ENCODE measurements at regions not wholly inside any gene's neighbourhood (a gene's known extent, or its start where the extent isn't known, plus 50 kb on each side); places are given as distances from the start of the nearest gene placed in this dataset.

DNA sequence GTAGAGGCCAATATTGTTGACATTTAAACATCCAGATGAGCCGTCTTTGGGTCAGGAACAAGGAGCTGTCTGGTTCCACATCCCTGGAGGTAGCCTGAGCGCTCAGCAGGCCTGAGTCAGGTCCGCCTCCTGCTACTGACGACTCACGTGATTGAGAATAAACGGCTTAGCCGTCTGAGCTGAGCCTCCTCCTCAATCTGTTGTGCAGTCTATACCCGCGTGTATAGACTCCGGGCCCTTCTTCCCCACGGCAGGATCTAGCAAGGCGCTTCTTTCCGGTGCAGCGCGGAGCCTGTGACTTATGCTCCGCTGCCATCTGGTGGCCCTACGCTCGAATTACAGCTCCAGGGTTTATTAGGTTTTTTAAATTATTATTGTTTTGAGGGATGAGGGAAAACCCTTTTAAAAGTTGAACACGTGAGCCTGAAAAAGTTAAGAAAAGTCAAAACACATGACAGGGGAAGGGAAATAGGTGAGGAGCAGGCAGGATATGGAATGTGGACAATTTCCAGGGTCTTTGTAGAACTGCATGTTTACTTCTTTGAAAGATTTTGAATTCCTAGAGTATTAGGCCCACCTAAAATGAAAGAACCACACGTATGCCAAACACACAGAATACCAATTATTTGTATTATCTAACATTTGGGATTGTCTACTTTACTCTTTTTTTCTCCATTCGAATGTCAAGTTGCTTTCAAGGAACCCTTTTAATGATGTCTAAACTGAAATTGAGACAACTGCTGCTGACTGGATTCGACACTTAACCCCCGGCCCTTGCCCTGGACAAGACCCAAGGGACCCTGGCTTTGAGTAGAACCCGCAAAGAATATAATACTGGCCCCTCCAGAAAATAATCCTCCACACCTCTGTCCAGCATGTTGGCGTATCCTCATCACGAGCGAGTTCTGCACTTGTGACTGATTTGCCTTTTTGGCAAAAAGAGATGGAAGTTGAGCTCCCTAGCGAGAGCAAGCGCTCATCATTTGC, 112.4 kb upstream of the ZNF236 start:
- H3K27me3 ChIP-seq: no peaks in the 10 kb centered on the region
- H3K27ac Mint-ChIP-seq: no peak overlapping the region
- no peaks in the 10 kb centered on the region for H4K20me1 ChIP-seq (ENCODE audit: low read depth)
- no peaks in the 10 kb centered on the region for H3K36me3 ChIP-seq
- peaks cover 2% of the 10 kb centered on the region for H3K9me3 Mint-ChIP-seq
- peaks cover 24% of the 10 kb centered on the region for H3K4me1 Mint-ChIP-seq
- H3K27ac ChIP-seq: no peak overlapping the region
- no peaks in the 10 kb centered on the region for H3K36me3 Mint-ChIP-seq
- H3K4me2 ChIP-seq: no peak overlapping the region
- no peaks in the 10 kb centered on the region for H3K79me2 ChIP-seq (ENCODE audit: low read depth)
- no peak for TF ChIP-seq EZH2 (IDR thresholded peaks at IDR 0.05)
- TF ChIP-seq, protein P1, sequence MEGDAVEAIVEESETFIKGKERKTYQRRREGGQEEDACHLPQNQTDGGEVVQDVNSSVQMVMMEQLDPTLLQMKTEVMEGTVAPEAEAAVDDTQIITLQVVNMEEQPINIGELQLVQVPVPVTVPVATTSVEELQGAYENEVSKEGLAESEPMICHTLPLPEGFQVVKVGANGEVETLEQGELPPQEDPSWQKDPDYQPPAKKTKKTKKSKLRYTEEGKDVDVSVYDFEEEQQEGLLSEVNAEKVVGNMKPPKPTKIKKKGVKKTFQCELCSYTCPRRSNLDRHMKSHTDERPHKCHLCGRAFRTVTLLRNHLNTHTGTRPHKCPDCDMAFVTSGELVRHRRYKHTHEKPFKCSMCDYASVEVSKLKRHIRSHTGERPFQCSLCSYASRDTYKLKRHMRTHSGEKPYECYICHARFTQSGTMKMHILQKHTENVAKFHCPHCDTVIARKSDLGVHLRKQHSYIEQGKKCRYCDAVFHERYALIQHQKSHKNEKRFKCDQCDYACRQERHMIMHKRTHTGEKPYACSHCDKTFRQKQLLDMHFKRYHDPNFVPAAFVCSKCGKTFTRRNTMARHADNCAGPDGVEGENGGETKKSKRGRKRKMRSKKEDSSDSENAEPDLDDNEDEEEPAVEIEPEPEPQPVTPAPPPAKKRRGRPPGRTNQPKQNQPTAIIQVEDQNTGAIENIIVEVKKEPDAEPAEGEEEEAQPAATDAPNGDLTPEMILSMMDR (IDR thresholded peaks at IDR 0.05): peak; percentile 98
- H3K4me3 Mint-ChIP-seq: no peak overlapping the region
- no peak overlapping the region for H3K9ac ChIP-seq
- peaks cover 7% of the 10 kb centered on the region for H3K27me3 Mint-ChIP-seq (ENCODE audit: insufficient read depth, low read depth)
- H2AFZ ChIP-seq (replicated peaks): peak overlapping the region; percentile 58
- H3K4me1 ChIP-seq: peaks cover 10% of the 10 kb centered on the region
- no peak overlapping the region for H3K4me3 ChIP-seq
- DNase-seq (ENCODE audit: low spot score): peak; percentile 88
- H3F3A ChIP-seq (ENCODE audit: low read depth): no peaks in the 10 kb centered on the region
- no peaks in the 10 kb centered on the region for H3K9me3 ChIP-seq (ENCODE audit: low read depth)

GRCh38 chr18:76708722-76709353, 113.5 kb upstream of the ZNF236 start:
- H3K79me2 ChIP-seq (ENCODE audit: low read depth): no peaks in the 10 kb centered on the region
- H3K4me1 Mint-ChIP-seq: peaks cover 19% of the 10 kb centered on the region

DNA sequence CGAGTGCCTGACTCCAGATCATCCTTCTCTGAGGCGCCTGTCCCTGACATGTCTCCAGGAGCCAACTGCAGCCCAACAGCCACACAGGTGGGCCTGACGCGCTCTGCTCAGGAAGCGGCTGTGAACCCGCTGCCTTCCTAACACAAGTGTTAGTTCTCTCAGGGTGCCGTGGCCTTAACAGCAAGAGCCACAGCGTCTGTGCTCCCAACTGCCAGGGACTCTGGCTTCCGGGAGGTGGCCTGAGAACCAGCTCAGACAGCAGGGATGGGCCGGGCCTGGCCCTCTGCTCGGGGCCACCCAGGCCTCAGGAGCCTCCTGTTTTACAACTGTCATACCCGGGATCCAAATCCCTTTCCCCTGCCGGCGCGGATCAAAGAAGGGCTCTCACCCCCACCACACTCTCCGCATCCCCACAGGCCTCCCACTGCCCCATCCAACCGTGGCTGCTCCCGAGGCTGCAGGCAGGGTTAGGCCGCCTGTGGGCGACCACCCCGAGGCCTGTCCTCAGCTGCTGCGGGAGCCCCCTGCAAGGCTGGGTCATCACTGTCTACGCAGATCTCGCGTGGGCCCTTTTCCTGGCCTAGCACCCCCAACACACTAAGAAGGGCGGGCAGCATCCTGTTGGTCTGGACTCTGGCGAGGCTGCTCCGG, 114.2 kb upstream of the ZNF236 start:
- TF ChIP-seq EZH2 (IDR thresholded peaks at IDR 0.05): no peak
- TF ChIP-seq, protein P1 (IDR thresholded peaks at IDR 0.05): no peak
- no peak for TF ChIP-seq EZH2phosphoT487 (IDR thresholded peaks at IDR 0.05)
- Mint-ChIP-seq H3K4me1 (peaks cover 19% of the 10 kb centered on the region), H3K27me3 (ENCODE audit: insufficient read depth, low read depth) (peaks cover 7% of the 10 kb centered on the region), H3K36me3 (no peaks in the 10 kb centered on the region), H3K27ac (no peak overlapping the region), H3K9me3 (peaks cover 8% of the 10 kb centered on the region), H3K4me3 (no peak overlapping the region)
- H3F3A ChIP-seq (ENCODE audit: low read depth): no peaks in the 10 kb centered on the region
- no peak overlapping the region for H3K9ac ChIP-seq
- no peaks in the 10 kb centered on the region for H4K20me1 ChIP-seq (ENCODE audit: low read depth)
- peaks cover 10% of the 10 kb centered on the region for H3K4me1 ChIP-seq
- H3K4me2 ChIP-seq: no peak overlapping the region
- no peaks in the 10 kb centered on the region for H3K36me3 ChIP-seq
- H3K4me3 ChIP-seq: no peak overlapping the region
- H3K27me3 ChIP-seq: no peaks in the 10 kb centered on the region
- no peaks in the 10 kb centered on the region for H3K79me2 ChIP-seq (ENCODE audit: low read depth)
- H3K27ac ChIP-seq: no peak overlapping the region
- H3K9me3 ChIP-seq (ENCODE audit: low read depth): no peaks in the 10 kb centered on the region
- no peak for DNase-seq (ENCODE audit: low spot score)
- H2AFZ ChIP-seq (replicated peaks): peak overlapping the region; percentile 45

More at GRCh38 chr18:76708722-76709353, 113.5 kb upstream of the ZNF236 start:
- peak overlapping the region; percentile 58 for H2AFZ ChIP-seq (replicated peaks)
- DNase-seq (ENCODE audit: low spot score): no peak
- no peaks in the 10 kb centered on the region for H3K27me3 ChIP-seq
- no peaks in the 10 kb centered on the region for H3K9me3 ChIP-seq (ENCODE audit: low read depth)
- Mint-ChIP-seq H3K9me3 (peaks cover 6% of the 10 kb centered on the region), H3K36me3 (no peaks in the 10 kb centered on the region), H3K27me3 (ENCODE audit: insufficient read depth, low read depth) (peaks cover 7% of the 10 kb centered on the region), H3K27ac (no peak overlapping the region), H3K4me3 (no peak overlapping the region)
- H3K4me3 ChIP-seq: no peak overlapping the region
- peaks cover 10% of the 10 kb centered on the region for H3K4me1 ChIP-seq
- no peak overlapping the region for H3K4me2 ChIP-seq
- no peak for TF ChIP-seq EZH2 (IDR thresholded peaks at IDR 0.05)
- no peak for TF ChIP-seq EZH2phosphoT487 (IDR thresholded peaks at IDR 0.05)
- TF ChIP-seq, protein P1 (IDR thresholded peaks at IDR 0.05): no peak
- H3K9ac ChIP-seq: no peak overlapping the region
- H3K36me3 ChIP-seq: no peaks in the 10 kb centered on the region
- H3K27ac ChIP-seq: no peak overlapping the region
- H4K20me1 ChIP-seq (ENCODE audit: low read depth): no peaks in the 10 kb centered on the region
- no peaks in the 10 kb centered on the region for H3F3A ChIP-seq (ENCODE audit: low read depth)

Measured in neural progenitor cell (in vitro differentiated cells).